Progenitor cell of endocrine pancreas (in vitro differentiated cells): ENCODE measurements at regions not wholly inside any gene's neighbourhood (a gene's known extent, or its start where the extent isn't known, plus 50 kb on each side); places are given as distances from the start of the nearest gene placed in this dataset.
A peak's percentile ranks its signal among the peaks of the same experiment; 100 is the strongest.

ENCODE experiments used
- DNase-seq: peaks from one replicate; pipeline ENCODE4 v3.0.0; 2021; ENCODE audit warnings: low spot score; ENCODE audit not compliant: unreplicated experiment
- H3K27ac Mint-ChIP-seq: 2 replicates; pipeline ENCODE4 v1.8.0; 2021; ENCODE audit warnings: mild to moderate bottlenecking, moderate library complexity, mixed read lengths
- H3K27me3 Mint-ChIP-seq: 2 replicates; pipeline ENCODE4 v1.8.0; 2021; ENCODE audit warnings: mixed read lengths
- H3K36me3 Mint-ChIP-seq: 2 replicates; pipeline ENCODE4 v1.8.0; 2022; ENCODE audit warnings: mixed read lengths; ENCODE audit not compliant: insufficient read depth
- H3K4me1 Mint-ChIP-seq: 2 replicates; pipeline ENCODE4 v1.8.0; 2021; ENCODE audit warnings: low read depth, mixed read lengths
- H3K4me3 Mint-ChIP-seq: 2 replicates; pipeline ENCODE4 v1.8.0; 2021; ENCODE audit warnings: low read depth, mild to moderate bottlenecking, moderate library complexity, mixed read lengths
- H3K9me3 Mint-ChIP-seq: 2 replicates; pipeline ENCODE4 v1.8.0; 2021; ENCODE audit warnings: low read depth, mixed read lengths
- TF ChIP-seq, protein P1 (sequence below): fragments of 200-600 bp; sonication (generic); IDR thresholded peaks from one replicate; pipeline ENCODE4 v1.5.0; 2021; ENCODE audit warnings: antibody characterized with exemption, mild to moderate bottlenecking; ENCODE audit not compliant: unreplicated experiment

DNA sequence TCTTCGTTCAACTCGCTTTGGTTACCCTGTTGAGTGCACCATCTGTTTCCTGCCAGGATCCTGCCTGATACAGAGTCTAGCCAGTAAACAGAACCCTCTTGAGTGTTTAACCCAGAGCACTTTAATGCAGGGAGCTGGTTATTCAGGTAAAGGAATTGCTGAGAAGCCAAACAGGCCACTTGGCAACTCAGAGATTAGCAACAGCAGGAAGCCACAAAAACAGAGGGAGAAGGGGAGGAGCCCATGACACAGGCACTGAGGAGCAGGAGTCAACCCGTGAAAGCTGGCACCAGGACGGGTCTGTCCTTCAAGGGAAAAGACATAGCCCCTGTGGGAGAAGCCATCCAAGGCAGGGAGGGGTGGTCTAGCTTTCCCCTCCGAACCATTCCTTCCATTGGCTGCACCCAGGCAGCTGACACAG lies 641.4 kb downstream of the ZNF674 start:
- H3K4me3 Mint-ChIP-seq: no peak overlapping the region
- H3K4me1 Mint-ChIP-seq: peaks cover 8% of the 10 kb centered on the region
- no peaks in the 10 kb centered on the region for H3K27me3 Mint-ChIP-seq
- peak overlapping the region; percentile 75 for H3K27ac Mint-ChIP-seq
- no peaks in the 10 kb centered on the region for H3K36me3 Mint-ChIP-seq
- TF ChIP-seq, protein P1, sequence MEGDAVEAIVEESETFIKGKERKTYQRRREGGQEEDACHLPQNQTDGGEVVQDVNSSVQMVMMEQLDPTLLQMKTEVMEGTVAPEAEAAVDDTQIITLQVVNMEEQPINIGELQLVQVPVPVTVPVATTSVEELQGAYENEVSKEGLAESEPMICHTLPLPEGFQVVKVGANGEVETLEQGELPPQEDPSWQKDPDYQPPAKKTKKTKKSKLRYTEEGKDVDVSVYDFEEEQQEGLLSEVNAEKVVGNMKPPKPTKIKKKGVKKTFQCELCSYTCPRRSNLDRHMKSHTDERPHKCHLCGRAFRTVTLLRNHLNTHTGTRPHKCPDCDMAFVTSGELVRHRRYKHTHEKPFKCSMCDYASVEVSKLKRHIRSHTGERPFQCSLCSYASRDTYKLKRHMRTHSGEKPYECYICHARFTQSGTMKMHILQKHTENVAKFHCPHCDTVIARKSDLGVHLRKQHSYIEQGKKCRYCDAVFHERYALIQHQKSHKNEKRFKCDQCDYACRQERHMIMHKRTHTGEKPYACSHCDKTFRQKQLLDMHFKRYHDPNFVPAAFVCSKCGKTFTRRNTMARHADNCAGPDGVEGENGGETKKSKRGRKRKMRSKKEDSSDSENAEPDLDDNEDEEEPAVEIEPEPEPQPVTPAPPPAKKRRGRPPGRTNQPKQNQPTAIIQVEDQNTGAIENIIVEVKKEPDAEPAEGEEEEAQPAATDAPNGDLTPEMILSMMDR: no peak
- H3K9me3 Mint-ChIP-seq: peaks cover 34% of the 10 kb centered on the region
- no peak for DNase-seq

DNA sequence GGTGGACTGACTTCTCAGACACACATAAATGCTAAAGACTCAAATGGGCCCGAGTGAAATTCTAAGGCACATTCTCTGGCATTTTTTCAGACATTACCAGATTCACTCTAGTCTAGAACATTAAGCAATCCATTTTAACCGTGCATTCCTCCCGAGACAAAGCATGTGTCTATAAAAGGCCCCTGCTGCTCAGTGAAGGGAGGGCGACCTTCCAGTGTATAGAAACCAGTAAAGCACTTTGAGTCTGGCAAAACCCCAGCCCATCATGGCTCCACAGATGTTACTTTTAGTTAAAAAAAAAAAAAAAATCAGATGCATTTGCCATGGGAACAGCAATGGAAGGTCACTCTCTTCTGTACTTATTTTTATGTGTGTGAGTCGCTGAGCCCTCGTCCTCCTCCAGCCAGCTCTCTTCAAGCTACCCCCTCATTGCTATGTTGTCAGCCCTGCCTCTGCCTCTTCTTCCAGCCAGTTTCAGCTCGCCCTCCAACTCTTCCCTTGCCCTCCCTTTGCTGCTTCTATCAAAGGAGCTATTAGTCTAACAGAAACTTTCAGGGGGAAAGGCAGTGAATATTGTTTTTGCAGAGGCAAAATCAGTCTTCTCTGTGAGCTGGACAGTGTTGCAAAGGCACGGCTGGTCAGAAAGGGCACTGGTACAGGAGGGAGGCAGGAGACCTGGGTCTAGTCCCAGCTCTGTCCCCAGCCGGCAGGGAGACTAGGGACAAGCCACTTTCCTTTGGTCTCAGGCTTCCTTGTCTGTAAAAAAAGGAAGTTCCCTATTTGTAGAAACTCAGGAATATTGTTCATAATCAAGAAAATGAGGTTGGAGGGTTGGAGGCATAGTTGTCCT lies 644.2 kb downstream of the ZNF674 start:
- Mint-ChIP-seq H3K36me3 (no peaks in the 10 kb centered on the region), H3K27ac (no peak overlapping the region), H3K4me1 (no peaks in the 10 kb centered on the region), H3K9me3 (peaks cover 33% of the 10 kb centered on the region), H3K27me3 (no peaks in the 10 kb centered on the region), H3K4me3 (no peak overlapping the region)
- no peak for DNase-seq
- TF ChIP-seq, protein P1: no peak

DNA sequence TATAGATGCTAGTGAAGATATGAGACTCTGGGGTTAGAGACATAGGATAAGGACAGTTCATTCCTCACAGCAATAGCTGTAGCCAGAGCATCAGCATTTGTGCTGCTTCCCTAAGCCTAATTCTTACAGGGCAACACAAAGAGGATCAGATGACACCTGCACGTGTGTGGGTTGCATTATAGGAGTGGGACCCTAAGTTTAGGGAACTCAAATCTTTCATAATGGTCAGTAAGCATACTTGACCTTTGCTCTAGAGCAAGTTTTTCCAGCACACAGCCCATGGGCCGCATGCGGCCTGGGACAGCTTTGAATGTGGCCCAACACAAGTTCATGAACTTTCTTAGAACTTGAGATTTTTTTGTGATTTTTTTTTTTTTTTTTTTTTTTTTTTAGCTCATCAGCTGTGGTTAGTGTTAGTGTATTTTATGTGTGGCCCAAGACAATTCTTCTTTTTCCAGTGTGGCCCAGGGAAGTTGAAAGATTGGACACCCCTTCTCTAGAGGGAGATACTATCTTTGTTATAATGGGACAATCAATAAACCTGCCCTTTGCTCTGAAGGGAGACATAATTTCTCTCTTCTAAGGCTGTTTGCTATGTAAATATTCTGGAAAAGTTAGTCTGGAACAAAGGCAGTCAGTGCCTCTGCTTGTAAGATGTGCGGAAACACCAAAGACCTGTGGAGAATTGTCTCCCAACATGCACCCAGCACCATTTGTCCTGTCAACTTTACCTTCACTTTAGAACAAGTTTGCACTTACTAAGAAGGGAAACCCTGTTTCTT lies 650.2 kb downstream of the ZNF674 start:
- TF ChIP-seq, protein P1: no peak
- no peak for DNase-seq
- no peak overlapping the region for H3K27ac Mint-ChIP-seq
- H3K9me3 Mint-ChIP-seq: peaks cover 31% of the 10 kb centered on the region
- H3K36me3 Mint-ChIP-seq: peaks cover 2% of the 10 kb centered on the region
- no peak overlapping the region for H3K4me3 Mint-ChIP-seq
- no peaks in the 10 kb centered on the region for H3K4me1 Mint-ChIP-seq
- no peaks in the 10 kb centered on the region for H3K27me3 Mint-ChIP-seq

DNA sequence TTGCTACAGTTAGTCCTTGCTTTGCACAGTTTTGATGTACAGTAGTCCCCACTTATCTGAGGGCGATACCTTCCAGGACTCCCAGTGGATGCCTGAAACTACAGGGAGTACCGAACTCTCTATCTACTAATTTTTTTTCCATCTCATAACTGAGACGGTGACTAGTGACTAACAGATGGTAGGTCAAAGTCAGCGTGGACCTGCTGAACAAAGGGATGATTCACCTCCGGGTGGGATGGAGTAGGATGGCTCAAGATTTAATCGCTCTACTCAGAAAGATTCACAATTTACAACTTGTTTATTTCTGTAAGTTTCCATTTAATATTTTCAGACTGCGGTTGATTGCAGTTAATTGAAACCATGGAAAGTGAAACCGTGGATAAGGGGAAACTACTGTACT lies 655.8 kb downstream of the ZNF674 start:
- Mint-ChIP-seq H3K4me1 (peaks cover 2% of the 10 kb centered on the region), H3K27me3 (no peaks in the 10 kb centered on the region), H3K36me3 (peaks cover under 1% of the 10 kb centered on the region), H3K27ac (no peak overlapping the region), H3K4me3 (no peak overlapping the region), H3K9me3 (peaks cover 16% of the 10 kb centered on the region)
- DNase-seq: no peak
- TF ChIP-seq, protein P1: no peak

DNA sequence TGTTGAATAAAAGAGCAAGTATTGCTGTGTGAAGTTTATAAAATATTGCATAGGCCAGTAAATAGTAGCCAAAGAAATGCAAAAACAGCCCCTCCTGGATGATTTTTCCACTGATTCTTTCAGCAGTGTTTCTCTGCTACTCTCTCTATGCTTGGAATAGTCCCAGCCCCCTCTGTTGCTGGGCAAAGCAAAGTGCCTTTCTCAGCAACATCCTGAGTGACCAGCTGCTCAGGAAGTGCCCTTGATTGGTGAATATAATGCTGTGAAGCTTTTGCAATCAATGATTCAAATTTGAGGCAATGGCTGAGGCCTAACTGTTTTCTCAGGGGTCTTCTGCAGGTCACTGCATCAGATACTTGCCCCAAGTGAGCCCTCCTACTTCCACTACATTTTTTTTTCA lies 656.7 kb downstream of the ZNF674 start:
- Mint-ChIP-seq H3K27ac (no peak overlapping the region), H3K4me3 (no peak overlapping the region), H3K27me3 (no peaks in the 10 kb centered on the region), H3K36me3 (no peaks in the 10 kb centered on the region), H3K9me3 (peaks cover 19% of the 10 kb centered on the region), H3K4me1 (peaks cover 2% of the 10 kb centered on the region)
- DNase-seq: no peak
- TF ChIP-seq, protein P1: no peak
